ENCODE measurements at regions not wholly inside any gene's neighbourhood (a gene's known extent, or its start where the extent isn't known, plus 50 kb on each side); places are given as distances from the start of the nearest gene placed in this dataset.

DNA sequence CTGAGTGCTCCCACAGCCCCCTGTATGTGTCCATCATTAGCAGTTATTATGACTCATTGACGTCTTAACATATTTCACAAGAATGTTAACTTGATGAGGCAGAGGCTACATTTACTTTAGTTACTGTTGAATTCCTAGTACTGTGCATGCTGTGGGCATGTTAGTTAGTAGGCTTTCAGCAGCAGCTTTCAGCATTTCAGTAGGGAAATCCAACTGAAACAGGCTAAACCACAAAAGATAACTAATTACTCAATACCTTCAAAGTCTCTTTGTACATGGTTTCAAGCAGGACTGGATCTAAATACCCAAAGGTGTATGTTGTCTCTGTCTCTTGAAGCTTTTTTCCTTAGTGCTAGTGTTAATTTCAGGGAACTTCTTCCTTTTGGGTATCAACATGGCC lies 229.9 kb upstream of the SUCLG2 start:
- H3K4me3 ChIP-seq, result no peak overlapping the region
- no peak for DNase-seq
- ATAC-seq (ENCODE audit: insufficient read depth, low FRiP score), result no peak
- no peak overlapping the region for H3K9ac ChIP-seq (ENCODE audit: insufficient read depth in 1 of 2, low read length in 2 of 2)
- no peaks in the 10 kb centered on the region for H3K27me3 ChIP-seq (ENCODE audit: control insufficient read depth in 3 of 3, insufficient read depth in 3 of 3, low read length in 2 of 3)
- H3K4me1 ChIP-seq (ENCODE audit: control insufficient read depth in 5 of 5, insufficient read depth in 5 of 5, low read length in 5 of 5), result no peaks in the 10 kb centered on the region
- TF ChIP-seq, protein P1, sequence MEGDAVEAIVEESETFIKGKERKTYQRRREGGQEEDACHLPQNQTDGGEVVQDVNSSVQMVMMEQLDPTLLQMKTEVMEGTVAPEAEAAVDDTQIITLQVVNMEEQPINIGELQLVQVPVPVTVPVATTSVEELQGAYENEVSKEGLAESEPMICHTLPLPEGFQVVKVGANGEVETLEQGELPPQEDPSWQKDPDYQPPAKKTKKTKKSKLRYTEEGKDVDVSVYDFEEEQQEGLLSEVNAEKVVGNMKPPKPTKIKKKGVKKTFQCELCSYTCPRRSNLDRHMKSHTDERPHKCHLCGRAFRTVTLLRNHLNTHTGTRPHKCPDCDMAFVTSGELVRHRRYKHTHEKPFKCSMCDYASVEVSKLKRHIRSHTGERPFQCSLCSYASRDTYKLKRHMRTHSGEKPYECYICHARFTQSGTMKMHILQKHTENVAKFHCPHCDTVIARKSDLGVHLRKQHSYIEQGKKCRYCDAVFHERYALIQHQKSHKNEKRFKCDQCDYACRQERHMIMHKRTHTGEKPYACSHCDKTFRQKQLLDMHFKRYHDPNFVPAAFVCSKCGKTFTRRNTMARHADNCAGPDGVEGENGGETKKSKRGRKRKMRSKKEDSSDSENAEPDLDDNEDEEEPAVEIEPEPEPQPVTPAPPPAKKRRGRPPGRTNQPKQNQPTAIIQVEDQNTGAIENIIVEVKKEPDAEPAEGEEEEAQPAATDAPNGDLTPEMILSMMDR (IDR thresholded peaks at IDR 0.05; ENCODE audit: control extremely low read depth, extremely low read depth), result no peak
- no peaks in the 10 kb centered on the region for H3K36me3 ChIP-seq (ENCODE audit: control insufficient read depth in 4 of 4, insufficient read depth in 4 of 4, low read length in 4 of 4)
- no peak overlapping the region for H3K27ac ChIP-seq (ENCODE audit: low read depth in 1 of 2, low read length in 1 of 2)
- H3K9me3 ChIP-seq (ENCODE audit: control insufficient read depth in 4 of 4, insufficient read depth in 3 of 4, low read length in 3 of 4), result peaks cover 0 to 2% (median under 1%) of the 10 kb centered on the region in 4 donors
- 83 to 86% methylated on average over 1 of the region's 1 CpG for WGBS, 2 donors

DNA sequence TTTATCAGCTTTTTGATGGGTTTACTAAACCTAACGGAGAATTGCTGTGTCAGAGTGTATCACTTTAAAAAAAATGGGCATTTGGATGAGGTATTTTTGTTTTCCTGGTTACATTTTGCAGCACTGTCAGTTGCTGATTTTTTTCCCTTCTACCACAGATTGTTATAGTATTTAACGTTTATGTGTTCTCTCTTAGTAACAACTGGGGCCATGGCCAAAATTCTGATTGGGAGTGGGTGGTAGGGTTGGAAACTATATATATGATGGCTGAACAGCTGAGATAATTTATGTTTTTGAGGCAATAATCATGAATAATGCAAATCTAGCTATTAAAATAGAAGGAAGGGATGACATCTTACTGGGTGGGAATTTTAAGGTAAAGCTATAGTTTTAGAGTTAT lies 229.4 kb upstream of the SUCLG2 start:
- WGBS, 2 donors, result 82 to 88% methylated on average over 2 of the region's 2 CpGs
- Histone ChIP-seq H3K4me3 (no peak overlapping the region), H3K4me1 (ENCODE audit: control insufficient read depth in 5 of 5, insufficient read depth in 5 of 5, low read length in 5 of 5) (no peaks in the 10 kb centered on the region), H3K9me3 (ENCODE audit: control insufficient read depth in 4 of 4, insufficient read depth in 3 of 4, low read length in 3 of 4) (peaks cover 0 to 2% (median 0%) of the 10 kb centered on the region in 4 donors), H3K27me3 (ENCODE audit: control insufficient read depth in 3 of 3, insufficient read depth in 3 of 3, low read length in 2 of 3) (no peaks in the 10 kb centered on the region), H3K9ac (ENCODE audit: insufficient read depth in 1 of 2, low read length in 2 of 2) (no peak overlapping the region), H3K36me3 (ENCODE audit: control insufficient read depth in 4 of 4, insufficient read depth in 4 of 4, low read length in 4 of 4) (no peaks in the 10 kb centered on the region), H3K27ac (ENCODE audit: low read depth in 1 of 2, low read length in 1 of 2) (no peak overlapping the region)
- ATAC-seq (ENCODE audit: insufficient read depth, low FRiP score) (no peak), DNase-seq (no peak)
- TF ChIP-seq, protein P1 (IDR thresholded peaks at IDR 0.05; ENCODE audit: control extremely low read depth, extremely low read depth), result no peak

DNA sequence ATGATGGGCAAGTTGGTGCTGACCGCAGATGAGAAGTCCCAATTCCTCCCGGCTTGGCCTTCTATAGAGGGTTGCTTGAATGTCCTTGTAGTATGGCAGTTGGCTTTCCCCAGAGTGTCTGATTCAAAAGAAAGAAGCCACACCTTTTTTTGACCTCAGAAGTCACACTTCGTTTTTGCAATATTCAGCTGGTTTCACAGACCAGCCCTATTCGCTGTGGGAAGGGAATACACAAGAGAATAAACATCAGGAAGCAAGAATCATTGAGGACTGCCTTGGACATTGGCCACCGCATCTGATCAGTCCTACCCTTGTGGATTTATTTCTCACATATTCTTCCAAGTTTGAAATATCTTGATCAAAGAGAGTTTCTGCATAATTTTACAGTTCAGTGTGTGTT lies 228.6 kb upstream of the SUCLG2 start:
- Histone ChIP-seq H3K4me3 (no peak overlapping the region), H3K9me3 (ENCODE audit: control insufficient read depth in 4 of 4, insufficient read depth in 3 of 4, low read length in 3 of 4) (peaks cover 0 to 2% (median 0%) of the 10 kb centered on the region in 4 donors), H3K9ac (ENCODE audit: insufficient read depth in 1 of 2, low read length in 2 of 2) (no peak overlapping the region), H3K27ac (ENCODE audit: low read depth in 1 of 2, low read length in 1 of 2) (no peak overlapping the region), H3K4me1 (ENCODE audit: control insufficient read depth in 5 of 5, insufficient read depth in 5 of 5, low read length in 5 of 5) (no peaks in the 10 kb centered on the region), H3K27me3 (ENCODE audit: control insufficient read depth in 3 of 3, insufficient read depth in 3 of 3, low read length in 2 of 3) (no peaks in the 10 kb centered on the region), H3K36me3 (ENCODE audit: control insufficient read depth in 4 of 4, insufficient read depth in 4 of 4, low read length in 4 of 4) (no peaks in the 10 kb centered on the region)
- DNase-seq (no peak), ATAC-seq (ENCODE audit: insufficient read depth, low FRiP score) (no peak)
- TF ChIP-seq, protein P1 (IDR thresholded peaks at IDR 0.05; ENCODE audit: control extremely low read depth, extremely low read depth), result no peak
- 85 to 88% methylated on average over 5 of the region's 5 CpGs for WGBS, 2 donors

- TF ChIP-seq, protein P1 (IDR thresholded peaks at IDR 0.05; ENCODE audit: control extremely low read depth, extremely low read depth), result no peak
- Histone ChIP-seq H3K4me1 (ENCODE audit: control insufficient read depth in 5 of 5, insufficient read depth in 5 of 5, low read length in 5 of 5) (no peaks in the 10 kb centered on the region), H3K4me3 (no peak overlapping the region), H3K36me3 (ENCODE audit: control insufficient read depth in 4 of 4, insufficient read depth in 4 of 4, low read length in 4 of 4) (no peaks in the 10 kb centered on the region), H3K27me3 (ENCODE audit: control insufficient read depth in 3 of 3, insufficient read depth in 3 of 3, low read length in 2 of 3) (no peaks in the 10 kb centered on the region), H3K9me3 (ENCODE audit: control insufficient read depth in 4 of 4, insufficient read depth in 3 of 4, low read length in 3 of 4) (no peaks in the 10 kb centered on the region), H3K27ac (ENCODE audit: low read depth in 1 of 2, low read length in 1 of 2) (no peak overlapping the region), H3K9ac (ENCODE audit: insufficient read depth in 1 of 2, low read length in 2 of 2) (no peak overlapping the region)
- WGBS, 2 donors, result 87% methylated on average over 2 of the region's 2 CpGs
- DNase-seq (no peak), ATAC-seq (ENCODE audit: insufficient read depth, low FRiP score) (no peak)
Measured at GRCh38 chr3:67876261-67876660, 221.8 kb upstream of the SUCLG2 start.
